Psoas muscle (tissue), 7 donors: ENCODE measurements at regions not wholly inside any gene's neighbourhood (a gene's known extent, or its start where the extent isn't known, plus 50 kb on each side); places are given as distances from the start of the nearest gene placed in this dataset.

Source experiments
- ATAC-seq, 4 donors: fragments of 200-7000 bp; cut with Tn5 transposase; one replicate each; pipeline ENCODE4 v1.9.1; 2020; ENCODE audit warnings: moderate library complexity in 3 of 4, mild to moderate bottlenecking in 2 of 4
- DNase-seq, 2 donors: peaks; one replicate each; pipeline ENCODE4 v3.0.0-alpha.2; 2020
- H3K27ac ChIP-seq: fragments of 200-600 bp; one replicate; pipeline ENCODE4 v1.8.0; 2022
- H3K27me3 ChIP-seq, 3 donors: fragments of 200-600 bp in 1 of 3; one replicate each; pipeline versions ENCODE4 v1.6.1 to v1.8.0; 2013 to 2022; ENCODE audit warnings: low read length in 2 of 3, mild to moderate bottlenecking in 2 of 3, moderate library complexity in 1 of 3; ENCODE audit not compliant: insufficient read depth in 3 of 3
- H3K36me3 ChIP-seq, 2 donors: fragments of 200-600 bp in 1 of 2; one replicate each; pipeline versions ENCODE4 v1.6.1 to v1.8.0; 2013 to 2022; ENCODE audit warnings: low read depth in 1 of 2, mild to moderate bottlenecking in 1 of 2, moderate library complexity in 1 of 2; ENCODE audit not compliant: insufficient read depth in 1 of 2
- H3K4me1 ChIP-seq: fragments of 200-600 bp; one replicate; pipeline ENCODE4 v1.8.0; 2022
- H3K4me3 ChIP-seq: fragments of 200-600 bp; one replicate; pipeline ENCODE4 v1.8.0; 2022; ENCODE audit warnings: mild to moderate bottlenecking
- H3K9me3 ChIP-seq: fragments of 200-600 bp; one replicate; pipeline ENCODE4 v1.8.0; 2022
- CTCF ChIP-seq: fragments of 200-600 bp; IDR thresholded peaks from one replicate; pipeline ENCODE4 v1.8.0; 2022; ENCODE audit warnings: antibody characterized with exemption
- WGBS, 3 donors: extraction: QIAGEN DNeasy Blood & Tissue Kit; methylation state at CpG; one replicate each; pipeline versions ENCODE4 v1.1.6 to v1.1.7; 2013; 5-methylcytosine and 5-hydroxymethylcytosine counted together
- intact Hi-C, 2 donors: fragments of 100-400 bp; cut with DNase I; formaldehyde crosslinking; loops; one replicate each; pipeline versions ENCODE4 v1.11.0 to v1.14.2; 2022
- donor health status: healthy with polysubstance abuse.
- donor health status: DM: no; HTN: no; CAD: no; lungs with moderate emphysema.
- donor health status: Bipolar disorder and iron deficiency.
- donor health status: healthy.
- donor health status: DM: yes; HTN: yes; CAD: no.
- donor health status: DM: no; HTN: no; CAD: no.
- donor health status: DM: yes; HTN: yes; CAD: no.

DNA sequence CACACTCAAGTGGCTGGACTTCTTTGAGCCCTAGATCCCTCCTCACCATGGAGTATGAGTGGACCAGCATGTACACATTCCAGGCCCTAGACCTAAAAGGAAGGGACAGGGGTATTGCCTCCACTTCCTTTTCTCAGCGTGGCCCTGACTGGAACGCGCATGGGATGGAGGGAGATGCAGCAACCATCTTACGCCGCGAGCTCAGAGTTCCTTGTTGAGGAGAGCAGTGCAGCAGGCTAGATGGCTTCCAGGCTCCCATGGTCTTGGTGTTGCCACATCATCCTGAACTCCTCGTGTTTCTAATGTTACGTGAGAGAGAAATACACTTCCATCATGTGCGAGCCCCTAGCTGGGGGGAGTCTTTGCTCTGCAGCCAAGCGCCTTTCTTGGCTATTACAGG is 61.8 kb upstream of the DIO3 start:
- Histone ChIP-seq H3K9me3 (no peaks in the 10 kb centered on the region), H3K4me1 (no peaks in the 10 kb centered on the region), H3K27me3 (peaks cover 0 to 29% (median 12%) of the 10 kb centered on the region in 3 donors), H3K27ac (no peak overlapping the region), H3K4me3 (no peak overlapping the region), H3K36me3 (no peaks in the 10 kb centered on the region)
- TF ChIP-seq CTCF, result no peak
- 93 to 96% (median 93%) methylated on average over 10 of the region's 10 CpGs for WGBS, 3 donors
- ATAC-seq (no peak), DNase-seq (no peak)
- intact Hi-C loops, result no loop called here

DNA sequence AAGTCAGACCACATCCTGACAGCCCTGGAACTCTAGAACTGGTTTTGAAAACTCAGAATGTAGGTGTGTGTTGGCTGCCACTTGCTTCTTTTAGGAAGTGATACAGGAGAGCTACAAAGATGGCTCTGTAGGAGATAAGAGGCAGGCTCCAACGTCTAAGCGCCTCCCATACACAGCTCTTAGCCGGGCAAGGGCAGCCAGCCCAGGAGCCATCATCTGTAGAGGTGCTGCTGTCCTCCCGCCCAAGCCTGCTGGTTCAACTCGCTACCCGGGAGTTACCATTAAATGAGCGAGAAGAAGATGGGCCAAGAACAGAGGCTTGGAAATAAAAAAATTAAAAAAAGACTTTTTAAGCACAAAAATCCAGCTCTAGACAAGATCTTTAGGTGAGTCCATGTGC is 61.2 kb upstream of the DIO3 start:
- H3K27me3 ChIP-seq, result peaks cover 0 to 29% (median 12%) of the 10 kb centered on the region in 3 donors
- H3K4me1 ChIP-seq, result no peaks in the 10 kb centered on the region
- no peaks in the 10 kb centered on the region for H3K9me3 ChIP-seq
- no peak for DNase-seq
- WGBS, 3 donors, result 80 to 92% (median 82%) methylated on average over 7 of the region's 7 CpGs
- H3K4me3 ChIP-seq, result no peak overlapping the region
- ATAC-seq, result no peak
- TF ChIP-seq CTCF, result no peak
- no peaks in the 10 kb centered on the region for H3K36me3 ChIP-seq
- intact Hi-C loops, result no loop called here
- H3K27ac ChIP-seq, result no peak overlapping the region

DNA sequence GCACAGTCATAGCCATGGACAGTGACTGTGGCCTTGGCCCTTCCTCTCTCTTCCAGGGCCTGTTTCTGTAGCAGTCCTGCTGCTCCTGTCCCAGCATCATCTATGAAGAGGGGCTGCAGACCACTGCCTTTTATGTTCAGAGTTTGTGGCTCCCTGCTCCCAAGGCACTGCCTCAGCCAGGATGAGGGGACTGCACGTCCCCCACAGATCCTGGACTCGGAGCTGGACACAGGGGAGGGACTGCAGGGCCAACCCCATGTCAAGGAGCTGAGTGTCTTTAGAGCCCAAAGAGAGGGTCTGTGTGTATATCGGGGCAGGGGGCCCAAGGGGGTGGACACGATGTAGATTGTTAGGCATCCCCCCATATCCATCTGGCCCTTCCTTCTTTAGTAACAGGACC is 60.6 kb upstream of the DIO3 start:
- WGBS, 3 donors, result 87 to 89% (median 87%) methylated on average over 4 of the region's 4 CpGs
- no peak for ATAC-seq
- H3K27ac ChIP-seq, result no peak overlapping the region
- H3K4me3 ChIP-seq, result no peak overlapping the region
- intact Hi-C loops, result no loop called here
- no peak for TF ChIP-seq CTCF
- no peaks in the 10 kb centered on the region for H3K36me3 ChIP-seq
- H3K27me3 ChIP-seq, result peaks cover 0 to 29% (median 12%) of the 10 kb centered on the region in 3 donors
- no peak for DNase-seq
- no peaks in the 10 kb centered on the region for H3K4me1 ChIP-seq
- no peaks in the 10 kb centered on the region for H3K9me3 ChIP-seq

DNA sequence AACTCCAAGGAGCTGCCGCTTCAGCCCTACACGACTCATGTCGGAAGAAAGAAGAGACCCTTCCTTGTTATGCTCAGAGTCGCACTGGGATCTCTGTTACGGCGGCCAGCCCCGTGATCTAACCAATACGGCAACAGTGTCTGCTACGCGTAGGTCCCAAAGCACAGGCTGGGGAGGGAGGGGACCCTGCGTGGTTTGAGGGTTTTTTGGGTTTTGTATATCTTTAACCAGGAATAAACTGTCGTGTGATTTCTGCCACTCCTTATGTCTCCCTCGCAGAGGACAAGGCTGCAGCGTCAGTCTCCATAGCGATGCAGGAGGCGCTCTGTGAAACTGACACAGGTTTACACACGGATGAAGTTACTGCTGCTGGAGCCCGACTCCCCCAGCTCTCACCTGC is 60.0 kb upstream of the DIO3 start:
- DNase-seq (no peak), ATAC-seq (no peak)
- Histone ChIP-seq H3K4me3 (no peak overlapping the region), H3K36me3 (no peaks in the 10 kb centered on the region), H3K27me3 (peaks cover 0 to 26% (median 12%) of the 10 kb centered on the region in 3 donors), H3K4me1 (no peaks in the 10 kb centered on the region), H3K9me3 (no peaks in the 10 kb centered on the region), H3K27ac (no peak overlapping the region)
- intact Hi-C loops, result no loop called here
- TF ChIP-seq CTCF, result no peak
- 51 to 58% (median 57%) methylated on average over 18 of the region's 18 CpGs for WGBS, 3 donors

DNA sequence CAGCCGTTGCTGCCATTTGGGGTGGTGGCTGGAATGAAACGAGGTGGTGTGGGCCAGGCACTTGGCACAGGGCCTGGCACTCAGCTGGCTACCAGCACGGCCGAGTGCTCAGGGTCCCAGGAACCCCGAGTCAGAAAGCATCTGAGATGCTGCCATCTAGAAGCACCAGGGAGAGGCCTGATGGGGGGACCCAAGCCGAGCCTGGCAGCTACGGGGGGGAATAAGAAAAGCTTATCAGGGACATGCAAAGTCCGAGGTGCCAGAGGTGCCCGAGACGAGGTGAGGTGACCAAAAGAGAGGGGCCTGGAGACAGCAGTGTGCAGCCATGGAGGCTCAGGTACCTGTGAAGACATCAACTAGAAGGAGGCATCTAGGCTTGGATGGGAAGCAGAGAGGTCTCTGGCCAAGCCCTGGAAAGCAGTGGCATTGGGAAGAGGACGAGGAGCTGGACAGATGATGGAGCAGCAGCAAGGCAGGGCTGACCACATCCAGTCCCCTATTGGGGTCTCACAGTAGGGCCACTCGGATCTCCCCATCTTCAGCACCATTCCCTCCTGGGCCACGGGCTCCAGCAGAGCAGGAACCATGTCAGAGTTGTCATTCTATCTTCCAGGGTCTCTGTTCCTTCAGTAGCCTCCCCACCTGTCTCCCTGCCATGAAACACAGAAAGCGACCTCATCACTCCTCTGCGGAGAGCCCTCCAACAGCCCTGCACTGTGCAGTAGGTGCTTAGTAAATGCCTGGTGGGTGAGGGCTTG is 59.3 kb upstream of the DIO3 start:
- no peaks in the 10 kb centered on the region for H3K9me3 ChIP-seq
- H3K27ac ChIP-seq, result no peak overlapping the region
- no peak for ATAC-seq
- TF ChIP-seq CTCF, result no peak
- no peaks in the 10 kb centered on the region for H3K36me3 ChIP-seq
- intact Hi-C loops, result no loop called here
- H3K4me3 ChIP-seq, result no peak overlapping the region
- H3K4me1 ChIP-seq, result no peaks in the 10 kb centered on the region
- no peak for DNase-seq
- 52 to 56% (median 54%) methylated on average over 15 of the region's 15 CpGs for WGBS, 3 donors
- H3K27me3 ChIP-seq, result peaks cover 0 to 29% (median 12%) of the 10 kb centered on the region in 3 donors
